HG03135 (cell line): ENCODE measurements at regions not wholly inside any gene's neighbourhood (a gene's known extent, or its start where the extent isn't known, plus 50 kb on each side); places are given as distances from the start of the nearest gene placed in this dataset.

ENCODE experiments used
- ATAC-seq: cut with Tn5 transposase; IDR thresholded peaks from one replicate; pipeline ENCODE4 v1.9.1; 2021; ENCODE audit warnings: mild to moderate bottlenecking, moderate library complexity; ENCODE audit not compliant: unreplicated experiment

DNA sequence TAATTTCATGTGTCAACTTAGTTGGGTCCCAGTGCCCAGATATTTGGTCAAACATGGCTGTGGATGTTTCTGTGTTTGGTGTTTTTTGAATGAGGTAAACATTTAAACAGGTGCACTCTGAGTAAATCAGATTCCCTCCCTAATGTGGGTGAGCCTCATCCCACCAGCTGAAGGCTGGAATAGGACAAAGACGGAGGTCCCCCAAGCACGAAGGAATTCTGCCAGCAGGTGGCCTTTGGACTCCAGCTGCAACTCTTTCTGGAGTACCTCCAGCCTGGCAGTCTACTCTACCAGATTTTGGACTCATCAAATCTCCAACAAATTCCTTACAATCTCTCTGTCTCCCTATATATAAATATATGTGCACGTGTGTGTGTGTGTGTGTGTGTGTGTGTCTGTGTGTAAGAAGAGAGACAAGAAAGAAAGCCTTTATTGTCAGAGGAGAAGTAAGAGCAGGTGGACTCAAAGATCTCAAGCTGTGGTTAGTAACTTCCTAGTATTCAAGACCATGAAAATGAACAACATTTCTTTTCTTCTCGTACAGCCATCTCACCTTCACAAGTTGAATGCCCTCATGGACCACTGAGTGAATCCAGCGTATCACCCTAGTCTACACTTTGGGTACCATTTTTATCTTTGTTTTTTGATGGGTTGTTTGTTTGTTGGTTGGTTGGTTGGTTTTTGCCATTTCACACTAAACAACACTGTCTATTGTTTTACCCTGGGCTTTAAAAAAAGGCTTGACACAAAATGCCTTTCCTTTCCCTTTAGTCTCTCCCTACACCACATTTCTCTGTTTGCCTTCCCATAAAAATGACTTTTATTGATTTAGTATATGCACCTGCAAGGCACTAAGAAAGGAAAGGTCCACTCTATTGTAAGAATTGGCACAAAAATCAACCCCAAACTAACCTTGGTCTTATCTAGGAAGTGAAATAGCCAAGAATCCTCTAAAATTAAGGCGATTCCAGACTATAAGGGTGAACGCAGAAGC, 118.7 kb downstream of the TENT4A start:
- ATAC-seq: no peak

DNA sequence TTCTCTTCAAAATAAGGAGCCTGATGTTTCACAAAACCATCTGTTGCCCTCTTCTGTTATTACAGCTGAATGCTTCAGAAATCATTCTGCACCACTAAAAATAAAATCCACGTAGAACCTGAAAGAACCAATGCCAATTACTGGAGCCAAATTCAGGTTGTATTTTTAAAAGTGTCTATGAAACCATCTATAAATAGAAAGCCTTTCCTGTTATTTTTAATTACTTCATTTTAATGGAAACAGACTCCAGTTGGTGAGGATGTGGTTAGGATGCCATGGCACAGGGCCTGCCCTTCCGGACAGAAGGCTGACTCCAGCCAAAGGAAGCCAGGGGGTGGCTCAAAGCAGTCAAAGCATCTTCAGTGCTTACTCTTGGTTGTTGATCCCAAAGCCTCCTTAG, 119.8 kb downstream of the TENT4A start:
- no peak for ATAC-seq

DNA sequence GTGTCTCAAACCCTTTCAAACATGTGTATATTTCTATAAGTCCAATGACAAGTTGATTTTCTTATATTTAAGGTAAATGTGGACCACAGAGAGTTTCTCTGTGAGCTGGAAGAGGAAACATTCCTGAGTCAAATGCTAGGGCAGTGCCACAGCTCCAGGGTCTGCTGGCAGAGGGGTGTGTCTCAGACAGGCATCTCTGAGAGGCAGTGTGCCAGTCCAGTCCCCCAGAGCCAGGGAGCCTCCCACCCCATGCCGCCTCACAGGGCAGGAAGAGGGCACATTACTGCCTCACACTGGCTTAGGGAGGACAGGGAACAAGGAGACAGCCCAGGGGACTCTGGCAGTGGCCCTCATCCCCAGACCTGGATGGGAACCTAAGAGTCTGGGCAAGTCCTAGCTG, 120.2 kb downstream of the TENT4A start:
- ATAC-seq: no peak

DNA sequence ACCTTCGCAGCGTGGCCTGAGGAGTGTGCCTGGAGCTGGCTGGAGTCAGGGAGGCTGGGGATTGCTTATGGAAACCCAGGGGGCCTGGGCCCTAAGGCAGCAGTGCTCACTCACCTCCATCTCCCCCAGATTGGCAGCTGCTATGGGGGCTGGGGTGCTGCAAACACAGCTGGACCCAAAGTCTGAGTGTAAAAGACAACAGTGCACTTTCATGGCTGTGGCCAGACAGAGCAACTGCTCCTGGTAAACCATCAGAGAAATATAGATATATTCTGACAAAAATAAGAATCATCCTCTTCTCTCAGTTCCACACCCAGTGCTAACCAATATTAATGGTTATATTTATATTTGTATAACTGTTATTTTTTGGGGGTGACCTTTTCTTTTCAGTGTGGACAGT, 123.9 kb downstream of the TENT4A start:
- ATAC-seq: no peak

DNA sequence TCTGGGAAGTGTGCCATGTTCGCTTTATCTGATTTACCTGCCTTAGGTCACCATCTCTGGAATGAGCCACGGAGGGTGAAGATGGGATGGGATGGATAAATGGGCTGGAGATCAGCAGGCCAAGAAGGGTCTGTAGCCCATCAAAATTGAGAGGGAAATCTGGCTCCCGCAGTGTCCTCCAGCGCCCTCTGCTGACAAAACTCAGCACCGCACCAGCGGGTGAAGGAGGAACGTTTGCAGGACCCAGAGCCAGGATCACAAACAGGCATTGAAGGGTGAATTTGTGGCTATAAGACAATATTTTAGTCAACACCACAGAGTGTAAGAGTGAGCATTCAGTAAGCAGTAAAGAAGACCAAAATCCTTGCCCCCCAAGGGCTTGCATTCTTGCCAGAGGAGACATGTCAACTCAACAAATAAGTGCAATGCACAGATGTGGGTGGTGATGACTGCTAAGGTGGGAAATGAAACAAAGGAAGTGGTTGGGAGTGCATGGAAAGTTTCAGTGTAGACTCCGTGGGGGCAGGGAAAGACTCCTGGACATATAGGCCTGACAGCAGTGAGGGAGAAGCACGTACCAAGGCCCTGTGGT, 124.4 kb downstream of the TENT4A start:
- ATAC-seq: no peak

DNA sequence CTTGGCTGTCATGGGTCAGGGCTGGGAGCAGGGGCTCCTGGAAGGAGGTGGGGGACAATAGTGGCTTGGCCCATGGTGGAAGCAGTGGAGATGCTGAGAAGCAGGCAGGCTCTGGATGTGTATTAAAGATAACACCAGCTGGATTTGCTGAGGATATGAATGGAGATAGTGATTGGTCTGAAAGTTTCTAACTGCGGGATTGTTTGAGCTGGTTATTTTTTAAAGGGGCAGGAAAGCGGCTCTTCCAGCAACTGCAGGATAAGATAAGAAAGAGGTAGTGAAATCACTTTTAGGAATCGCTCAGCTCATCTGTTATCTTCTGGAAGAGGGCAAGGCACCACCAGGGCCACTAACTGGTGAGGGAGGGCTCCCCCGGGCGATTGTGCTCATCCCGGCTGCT, 125.5 kb downstream of the TENT4A start:
- ATAC-seq: no peak

DNA sequence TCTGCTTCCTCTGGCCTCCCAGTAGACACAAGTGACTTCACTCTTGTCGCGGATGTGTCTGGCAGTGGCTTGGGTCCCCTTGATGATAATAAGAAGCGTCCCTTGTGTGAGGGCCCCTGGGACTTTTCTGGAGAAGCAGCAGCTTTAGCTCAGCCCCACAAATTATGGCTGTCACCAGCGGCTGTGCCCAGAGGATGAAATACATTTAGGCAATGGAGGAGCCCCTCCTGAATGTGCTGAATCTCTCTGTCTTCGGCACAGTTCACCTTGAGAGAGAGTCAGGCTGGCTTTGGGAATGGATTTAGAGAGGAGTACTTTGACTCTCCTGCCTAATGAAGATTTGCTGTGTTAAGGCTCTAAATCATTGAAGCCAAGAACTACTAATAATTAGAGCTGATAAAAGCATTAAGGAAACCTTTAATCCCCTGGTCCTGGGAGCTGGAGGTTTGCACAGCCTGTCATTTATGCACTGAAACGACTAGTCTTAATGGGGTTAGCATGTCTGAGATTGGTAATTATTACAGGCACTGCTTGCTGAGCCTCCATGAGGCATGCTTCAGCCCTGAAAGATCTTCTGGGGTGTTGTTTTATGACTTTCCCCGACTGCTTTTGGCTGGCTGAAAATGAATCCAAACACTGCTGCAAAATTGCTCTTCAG, 127.0 kb downstream of the TENT4A start:
- no peak for ATAC-seq

DNA sequence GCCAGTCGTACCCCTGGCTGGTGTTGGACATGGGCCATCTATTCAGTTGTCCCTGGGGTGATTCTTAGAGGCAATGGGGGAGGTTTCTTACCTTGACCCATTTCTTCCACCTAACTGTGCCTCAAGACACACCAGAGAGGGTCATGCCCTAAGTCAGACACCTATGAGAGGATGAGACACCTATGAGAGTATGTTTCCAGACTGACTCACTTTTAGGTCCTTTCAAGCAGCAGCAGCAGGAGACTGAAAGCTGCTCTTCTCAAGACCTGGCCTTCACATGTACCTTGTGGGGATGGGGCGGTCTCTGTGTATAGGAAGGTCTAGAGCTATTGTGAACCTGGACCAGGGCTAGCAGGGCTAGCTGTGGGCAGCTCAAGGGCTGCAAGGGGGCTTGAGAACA, 130.1 kb downstream of the TENT4A start:
- no peak for ATAC-seq

DNA sequence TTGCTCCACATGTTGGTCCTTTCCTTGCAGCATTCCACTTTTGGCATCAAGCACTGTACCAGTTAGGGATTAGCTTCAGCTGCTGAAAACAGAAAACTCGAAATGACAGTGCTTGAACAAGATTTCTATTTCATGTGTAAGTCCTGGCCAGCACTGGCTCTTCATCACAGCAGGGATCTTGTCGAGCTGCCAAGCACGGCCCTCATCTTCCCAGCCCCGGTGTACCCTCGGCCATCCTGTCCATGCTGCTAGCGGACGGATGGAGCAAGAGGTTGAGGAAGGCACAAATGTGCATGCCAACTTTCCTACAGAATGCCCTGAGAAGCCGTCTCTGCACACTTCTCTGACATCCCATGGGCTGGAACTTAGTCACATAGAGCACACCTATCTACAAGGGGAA, 130.6 kb downstream of the TENT4A start:
- no peak for ATAC-seq

DNA sequence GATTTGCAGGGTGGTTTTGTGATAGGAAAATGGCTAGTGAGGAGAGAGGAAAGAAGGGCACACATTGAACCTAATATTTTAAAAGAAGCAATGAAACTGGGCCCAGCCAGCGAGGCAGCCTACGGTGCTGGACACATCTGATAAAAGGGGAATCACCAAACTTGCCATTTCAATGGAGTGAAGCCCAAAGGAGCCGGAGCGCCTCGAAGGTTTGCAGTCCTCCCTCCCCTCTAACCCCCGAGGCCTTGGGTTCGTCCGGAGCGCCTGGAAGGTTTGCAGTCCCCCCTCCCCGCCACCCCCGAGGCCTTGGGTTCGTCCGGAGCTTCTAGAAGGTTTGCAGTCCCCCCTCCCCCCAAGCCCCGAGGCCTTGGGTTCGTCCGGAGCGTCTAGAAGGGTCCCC, 132.6 kb downstream of the TENT4A start:
- no peak for ATAC-seq

DNA sequence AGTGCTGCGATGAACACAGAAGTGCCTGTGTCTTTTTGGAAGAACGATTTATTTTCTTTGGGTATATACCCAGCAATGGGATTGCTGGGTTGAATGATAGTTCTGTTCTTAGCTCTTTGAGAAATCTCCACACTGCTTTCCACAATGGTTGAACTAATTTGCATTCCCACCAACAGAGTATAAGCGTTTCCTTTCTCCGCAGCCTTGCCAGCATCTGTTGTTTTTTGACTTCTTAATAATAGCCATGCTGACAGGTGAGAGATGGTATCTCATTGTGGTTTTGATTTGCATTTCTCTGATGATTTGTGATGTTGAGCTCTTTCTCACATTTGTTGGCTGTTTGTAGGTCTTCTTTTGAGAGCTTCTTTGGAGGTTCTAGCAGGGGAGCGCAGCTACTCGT, 134.6 kb downstream of the TENT4A start:
- ATAC-seq: no peak

DNA sequence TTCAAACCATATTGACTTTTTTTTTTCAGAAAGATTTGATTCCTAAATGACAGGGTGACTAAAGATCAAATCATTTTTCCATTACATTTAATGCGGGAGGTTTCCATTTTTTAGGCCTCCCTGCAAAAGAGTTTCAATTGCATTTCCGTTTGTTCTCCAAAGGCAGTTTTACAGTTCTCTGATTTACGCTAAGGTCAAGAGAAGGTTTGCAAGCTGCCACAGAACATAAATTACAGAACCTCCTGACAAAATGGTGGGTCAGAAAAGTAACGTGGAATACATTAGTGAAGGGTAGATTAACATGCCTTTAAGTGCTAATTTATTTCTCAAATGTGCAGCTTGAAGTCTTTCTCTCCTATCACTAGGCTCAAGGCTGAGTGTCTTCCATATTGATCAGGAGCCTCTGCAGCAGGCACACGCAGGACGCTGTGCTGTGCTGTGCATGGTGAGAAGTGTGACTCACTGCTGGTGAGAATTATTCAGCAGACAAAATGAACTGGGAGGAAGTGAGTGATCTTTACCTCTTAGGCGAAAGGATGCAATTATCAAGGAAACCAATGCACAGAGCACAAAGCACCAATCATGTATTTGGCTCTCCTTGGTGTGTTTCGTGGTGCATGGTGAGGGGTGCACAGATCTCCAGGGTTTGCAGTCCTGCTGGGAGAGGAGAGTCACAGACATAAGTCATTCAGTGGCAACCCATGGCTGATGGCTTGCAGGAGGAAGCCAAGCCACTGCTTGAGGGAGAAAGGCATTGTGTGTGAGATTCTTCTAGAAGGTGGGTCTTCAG, 136.3 kb downstream of the TENT4A start:
- no peak for ATAC-seq

DNA sequence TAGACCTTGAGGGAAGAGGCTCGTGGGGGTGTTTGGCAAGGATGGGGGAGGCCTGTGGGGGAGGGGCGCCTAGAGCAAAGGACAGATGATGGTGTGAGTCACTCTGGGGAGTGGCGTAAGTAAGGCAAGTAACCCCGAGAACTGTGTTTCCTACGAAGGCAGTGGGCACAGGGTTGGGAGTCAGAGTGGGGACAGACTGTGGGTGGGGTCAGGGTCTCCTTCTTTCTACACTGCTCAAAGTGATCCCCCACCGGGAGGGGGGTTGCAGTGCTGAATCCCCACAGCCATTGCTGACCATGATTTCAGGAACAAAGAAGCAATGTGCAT, 136.8 kb downstream of the TENT4A start:
- ATAC-seq: no peak

DNA sequence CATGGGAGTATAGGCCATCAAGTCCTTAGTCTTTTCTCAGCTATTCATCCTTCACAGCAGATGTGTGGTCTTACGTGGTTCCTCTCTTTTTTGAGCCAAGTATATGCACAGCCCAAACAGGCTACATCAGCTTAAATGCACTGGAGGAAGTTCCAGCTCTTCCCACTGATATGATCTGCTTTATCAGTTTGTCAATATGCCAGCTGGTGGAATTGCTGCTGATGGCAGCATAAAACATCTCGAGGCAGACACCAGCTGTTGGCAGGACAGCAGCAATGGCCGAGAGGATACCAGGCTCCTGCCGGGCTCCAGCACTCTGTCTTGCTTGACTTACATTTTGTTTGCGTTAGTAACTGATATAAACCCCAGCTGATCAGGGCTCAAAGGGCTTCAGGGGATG, 143.4 kb downstream of the TENT4A start:
- no peak for ATAC-seq

DNA sequence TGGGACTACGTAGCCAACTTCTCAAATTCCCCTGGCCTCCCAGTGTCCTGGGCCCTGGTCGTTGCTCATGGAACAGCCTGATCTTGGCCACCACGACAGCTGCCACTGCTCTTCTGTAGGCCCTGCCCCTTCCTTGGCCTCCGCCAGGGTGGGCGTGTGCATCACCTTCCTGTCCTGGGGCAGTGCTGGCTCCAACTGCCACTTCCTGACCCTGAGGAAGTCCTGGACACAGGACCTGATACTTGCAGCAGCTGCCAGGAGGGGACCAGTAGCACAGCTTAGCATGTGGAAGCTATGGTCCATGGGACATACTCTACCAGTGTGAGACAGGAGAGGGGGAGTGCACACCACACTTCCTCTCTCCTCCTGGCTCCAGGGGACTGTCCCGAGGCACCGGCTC, 145.2 kb downstream of the TENT4A start:
- no peak for ATAC-seq

DNA sequence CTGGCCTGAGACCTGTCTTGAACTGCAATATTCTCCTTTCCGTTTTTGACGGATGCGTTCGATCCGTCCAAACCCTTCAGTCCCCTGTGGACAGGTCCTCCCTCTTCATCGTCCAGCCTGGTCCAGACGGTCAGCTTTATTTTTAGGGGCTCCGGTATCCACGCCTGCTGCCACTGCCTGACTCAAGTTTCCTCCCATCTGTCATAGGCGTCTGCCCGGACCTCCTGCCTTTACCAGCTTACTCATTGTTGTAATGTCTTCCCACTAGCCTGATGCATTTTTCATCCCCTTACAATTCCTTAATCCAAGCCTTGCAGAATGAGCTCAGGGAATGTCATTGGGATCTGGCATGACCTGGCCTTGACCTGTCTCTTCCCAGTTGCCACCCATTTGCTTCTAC, 145.8 kb downstream of the TENT4A start:
- no peak for ATAC-seq

DNA sequence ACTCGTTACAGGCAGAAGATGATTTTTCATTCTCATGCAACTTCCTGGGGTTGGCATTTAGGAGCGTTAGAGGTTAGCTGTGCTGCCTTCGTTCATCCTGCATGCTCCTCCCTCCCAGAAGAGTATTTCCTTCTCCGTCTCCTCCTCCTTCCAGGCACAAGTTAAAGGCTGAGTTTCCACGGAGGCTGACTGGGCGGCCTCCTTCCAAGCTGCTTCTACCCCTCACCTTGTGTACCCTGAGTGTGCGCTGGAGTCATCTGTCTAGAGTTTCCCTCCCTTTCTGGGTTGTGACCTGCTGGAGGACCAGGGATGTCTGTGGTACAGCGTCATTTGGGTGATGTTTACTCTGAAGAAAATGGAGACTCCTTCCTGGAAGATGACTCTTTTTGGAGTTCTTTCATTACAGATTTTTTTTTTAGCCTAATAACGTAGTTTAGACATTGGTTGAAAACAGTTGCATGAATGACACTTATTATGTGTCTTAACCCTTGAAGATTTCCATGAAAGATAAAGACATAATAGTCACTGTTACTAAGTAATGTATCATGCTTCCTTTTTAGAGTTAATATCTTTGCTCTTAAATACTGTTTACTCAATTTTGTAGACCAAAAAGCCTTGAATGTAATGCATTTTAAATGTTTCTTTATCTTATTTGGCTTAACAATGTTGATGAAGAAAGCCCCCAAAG, 146.9 kb downstream of the TENT4A start:
- ATAC-seq: no peak

DNA sequence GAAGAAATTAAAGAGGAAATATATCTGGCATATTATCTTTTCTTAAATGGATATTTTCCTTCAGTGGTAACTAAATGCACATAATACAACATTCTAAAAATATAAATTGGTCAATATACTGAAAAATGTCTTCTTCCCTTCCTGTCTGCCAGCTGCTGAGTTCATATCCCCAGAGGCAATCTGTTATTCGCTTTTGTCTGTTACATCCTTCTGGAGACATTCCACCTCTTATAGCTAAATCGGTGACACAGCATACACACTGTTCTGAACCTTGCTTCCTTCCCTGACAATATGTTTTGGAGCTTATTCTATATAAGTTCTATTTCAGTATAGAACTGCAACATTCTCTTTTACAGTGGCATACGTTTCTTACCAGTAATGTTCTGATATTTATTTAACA, 147.8 kb downstream of the TENT4A start:
- no peak for ATAC-seq

DNA sequence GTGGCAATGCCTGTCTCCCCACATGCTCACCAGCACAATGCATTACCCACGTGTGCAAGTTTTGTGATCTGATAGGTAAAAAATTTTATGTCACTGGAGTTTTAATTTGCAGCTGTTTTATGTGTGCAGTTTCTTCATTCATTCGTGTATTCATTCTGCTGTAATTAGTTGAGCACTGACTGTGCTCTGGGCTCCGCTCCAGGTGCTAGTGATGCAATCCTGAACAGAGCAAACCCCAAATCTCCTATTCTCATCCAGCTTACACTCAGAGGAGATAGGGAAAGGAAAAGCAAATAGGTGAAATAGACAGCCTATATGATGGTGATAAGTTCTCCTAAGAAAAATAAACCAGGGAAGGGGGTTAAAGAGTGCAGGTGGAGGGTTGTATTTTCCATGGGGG, 148.4 kb downstream of the TENT4A start:
- no peak for ATAC-seq

DNA sequence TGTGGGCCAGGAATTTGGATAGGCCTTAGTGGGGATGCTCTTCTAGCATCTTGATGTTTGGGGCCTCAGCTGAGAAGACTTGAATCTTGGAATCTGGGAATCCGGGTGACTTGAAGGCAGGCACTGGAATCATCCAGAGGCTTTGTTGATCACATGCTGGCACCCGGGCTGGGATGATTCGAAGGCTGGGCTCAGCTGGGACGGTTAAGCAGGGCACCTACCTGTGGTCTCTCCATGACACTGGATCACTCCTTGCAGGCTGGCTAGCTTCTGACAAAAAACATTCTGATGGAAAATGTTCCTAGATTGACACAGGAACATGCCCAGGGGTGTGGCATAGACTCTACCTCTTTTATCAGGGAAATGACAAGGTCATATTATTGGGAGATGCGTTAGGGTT, 149.1 kb downstream of the TENT4A start:
- ATAC-seq: no peak

DNA sequence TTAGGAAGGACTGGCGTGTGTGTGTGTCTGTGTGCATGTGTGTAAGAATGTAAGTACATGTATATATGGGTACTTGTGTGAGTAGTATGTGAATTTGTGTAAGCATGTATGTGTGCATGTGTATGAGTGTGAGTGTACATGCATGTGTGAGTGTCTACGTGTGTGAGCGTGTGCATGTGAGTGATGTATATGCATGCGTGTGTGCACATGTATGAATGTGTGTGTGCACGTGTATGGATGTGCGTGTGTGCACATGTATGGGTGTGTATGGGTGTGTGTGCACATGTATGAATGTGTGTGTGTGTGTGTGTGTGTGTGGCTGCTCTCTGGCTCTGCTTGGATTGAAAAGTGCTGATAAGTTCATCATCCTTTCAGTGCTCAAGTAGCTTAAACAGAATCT, 154.5 kb downstream of the TENT4A start:
- no peak for ATAC-seq
